ENCODE measurements at regions not wholly inside any gene's neighbourhood (a gene's known extent, or its start where the extent isn't known, plus 50 kb on each side); places are given as distances from the start of the nearest gene placed in this dataset.

- TF ChIP-seq CTCF (conservative IDR thresholded peaks at IDR 0.05; ENCODE audit: low read length): no peak
- no peak for TF ChIP-seq EZH2phosphoT487 (IDR thresholded peaks at IDR 0.05; ENCODE audit: borderline replicate concordance, low read depth, low read length)
These were observed 196.5 kb upstream of the DGKB start for GRCh38 chr7:15099074-15099473.

All from OCI-LY7 (cell line).